ENCODE measurements at regions not wholly inside any gene's neighbourhood (a gene's known extent, or its start where the extent isn't known, plus 50 kb on each side); places are given as distances from the start of the nearest gene placed in this dataset.

- Histone ChIP-seq H3K4me3 (replicated peaks in 1 of 3) (no peak overlapping the region), H3K36me3 (no peaks in the 10 kb centered on the region), H3K4me1 (no peaks in the 10 kb centered on the region), H3K27me3 (no peaks in the 10 kb centered on the region), H3K27ac (no peak overlapping the region), H3K9me3 (no peaks in the 10 kb centered on the region)
- WGBS, 2 donors, result 63 to 73% methylated on average over 5 of the region's 5 CpGs
- TF ChIP-seq POLR2A (IDR thresholded peaks at IDR 0.05) (no peak), CTCF (IDR thresholded peaks at IDR 0.05) (no peak)
- no peak for DNase-seq
- intact Hi-C loops (cut with DNase I), result no loop called here
Observed at GRCh38 chr1:96416111-96416595, 305.4 kb upstream of the PTBP2 start.

- Histone ChIP-seq H3K27me3 (no peaks in the 10 kb centered on the region), H3K9me3 (no peaks in the 10 kb centered on the region), H3K36me3 (no peaks in the 10 kb centered on the region), H3K4me1 (no peaks in the 10 kb centered on the region), H3K4me3 (replicated peaks in 1 of 3) (no peak overlapping the region), H3K27ac (no peak overlapping the region)
- intact Hi-C loops (cut with DNase I), result no loop called here
- no peak for TF ChIP-seq POLR2A (IDR thresholded peaks at IDR 0.05)
- no peak for TF ChIP-seq CTCF (IDR thresholded peaks at IDR 0.05)
- no peak for DNase-seq
- 60 to 63% methylated on average over 5 of the region's 5 CpGs for WGBS, 2 donors
Observed at GRCh38 chr1:96416701-96417444, 304.7 kb upstream of the PTBP2 start.

DNA sequence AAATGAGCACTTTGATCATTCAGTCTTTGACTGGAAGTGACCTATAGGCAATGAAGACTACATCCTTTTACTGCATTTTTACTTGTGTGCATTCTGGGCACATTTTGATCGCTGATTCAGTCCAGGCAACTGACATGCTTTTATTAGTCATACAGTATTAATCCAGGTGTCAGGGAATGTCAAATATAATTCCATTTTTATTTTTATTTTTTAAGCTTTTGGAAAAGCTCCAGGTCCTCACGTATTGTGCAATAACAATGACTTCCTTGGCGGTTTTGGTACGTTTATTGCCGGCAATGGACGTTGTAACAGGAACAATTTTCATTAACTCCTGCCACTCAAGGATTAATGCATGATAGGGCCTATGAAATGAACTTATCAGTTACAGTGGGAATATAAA lies 302.6 kb upstream of the PTBP2 start:
- intact Hi-C loops (cut with DNase I), result no loop called here
- 72 to 82% methylated on average over 6 of the region's 6 CpGs for WGBS, 2 donors

DNA sequence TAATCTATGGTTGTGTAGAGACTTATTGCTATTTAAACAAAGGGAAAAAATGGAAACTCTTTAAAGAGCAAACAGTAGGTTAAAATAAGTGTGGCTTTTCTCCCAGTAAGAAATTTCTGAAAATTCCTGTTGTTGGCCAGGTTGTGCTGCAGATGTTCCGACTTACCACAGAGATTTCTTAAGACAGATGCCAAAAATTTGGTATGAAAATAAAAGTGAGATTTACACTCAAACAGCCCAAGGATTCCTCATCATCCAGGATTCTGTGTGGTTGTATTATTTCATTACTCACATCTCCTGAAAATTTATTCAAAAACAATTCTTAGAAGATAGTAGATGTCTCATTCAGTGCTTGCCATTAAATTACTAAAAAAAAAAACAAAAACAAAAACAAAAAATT lies 296.7 kb upstream of the PTBP2 start:
- Histone ChIP-seq H3K27me3 (no peaks in the 10 kb centered on the region), H3K9me3 (no peaks in the 10 kb centered on the region), H3K27ac (no peak overlapping the region), H3K4me1 (no peaks in the 10 kb centered on the region), H3K4me3 (replicated peaks in 1 of 3) (no peak overlapping the region), H3K36me3 (no peaks in the 10 kb centered on the region)
- DNase-seq, result no peak
- WGBS, 2 donors, result 68 to 90% methylated on average over 1 of the region's 1 CpG
- TF ChIP-seq POLR2A (IDR thresholded peaks at IDR 0.05), result no peak
- intact Hi-C loops (cut with DNase I), result no loop called here

More for the DNA sequence above, 302.6 kb upstream of the PTBP2 start:
- Histone ChIP-seq H3K9me3 (no peaks in the 10 kb centered on the region), H3K36me3 (no peaks in the 10 kb centered on the region), H3K4me3 (replicated peaks in 1 of 3) (no peak overlapping the region), H3K27ac (no peak overlapping the region), H3K4me1 (no peaks in the 10 kb centered on the region), H3K27me3 (no peaks in the 10 kb centered on the region)
- no peak for TF ChIP-seq POLR2A (IDR thresholded peaks at IDR 0.05)
- TF ChIP-seq CTCF (IDR thresholded peaks at IDR 0.05), result no peak
- DNase-seq, result no peak

GRCh38 chr1:96425382-96426129 lies 296.0 kb upstream of the PTBP2 start:
- no peak overlapping the region for H3K4me3 ChIP-seq (replicated peaks in 1 of 3)
- 84 to 85% methylated on average over 5 of the region's 5 CpGs for WGBS, 2 donors
- no peaks in the 10 kb centered on the region for H3K9me3 ChIP-seq
- H3K4me1 ChIP-seq, result no peaks in the 10 kb centered on the region
- no peak for TF ChIP-seq POLR2A (IDR thresholded peaks at IDR 0.05)
- TF ChIP-seq CTCF (IDR thresholded peaks at IDR 0.05), result no peak
- no peaks in the 10 kb centered on the region for H3K36me3 ChIP-seq
- H3K27ac ChIP-seq, result no peak overlapping the region
- no peaks in the 10 kb centered on the region for H3K27me3 ChIP-seq
- intact Hi-C loops (cut with DNase I), result no loop called here
- DNase-seq, result no peak

Measured in thyroid gland (tissue), 4 donors.